ENCODE measurements at regions not wholly inside any gene's neighbourhood (a gene's known extent, or its start where the extent isn't known, plus 50 kb on each side); places are given as distances from the start of the nearest gene placed in this dataset.

- ATAC-seq (ENCODE audit: low read depth): no peak
- Histone ChIP-seq H3K4me3 (ENCODE audit: insufficient read depth, low read depth, low read length) (no peak overlapping the region), H3K27me3 (ENCODE audit: control insufficient read depth, insufficient read depth, low read length) (no peaks in the 10 kb centered on the region; the same call in 1 of the 2 replicates), H3K4me2 (ENCODE audit: low read depth, low read length) (no peak overlapping the region), H3K14ac (replicated peaks; ENCODE audit: low read depth, low read length) (no peak overlapping the region), H2BK20ac (ENCODE audit: low read depth, low read length) (no peak overlapping the region), H4K20me1 (ENCODE audit: insufficient read depth, low read length) (no peaks in the 10 kb centered on the region), H2AFZ (replicated peaks; ENCODE audit: low read length, poor library complexity) (no peak overlapping the region), H3K9me1 (ENCODE audit: insufficient read depth, low read length) (no peaks in the 10 kb centered on the region), H2AK9ac (replicated peaks; ENCODE audit: low read depth, low read length, poor library complexity) (no peak overlapping the region), H3K27ac (ENCODE audit: insufficient read depth, low read length) (no peak overlapping the region), H3K23ac (ENCODE audit: low read depth, low read length) (no peak overlapping the region), H4K5ac (ENCODE audit: low read depth, low read length) (no peak overlapping the region), H3K18ac (ENCODE audit: low read depth, low read length) (no peak overlapping the region), H2BK5ac (ENCODE audit: low read depth, low read length, poor library complexity, severe bottlenecking) (no peak overlapping the region), H4K91ac (ENCODE audit: insufficient read depth, low read depth, low read length) (no peak overlapping the region), H4K8ac (ENCODE audit: low read depth in 2 of 2, low read length in 2 of 2) (no peak overlapping the region), H2BK120ac (ENCODE audit: low read depth, low read length) (no peak overlapping the region), H3K4ac (ENCODE audit: low read depth, low read length) (no peak overlapping the region), H3K79me1 (ENCODE audit: low read depth in 1 of 2, low read length in 2 of 2) (no peaks in the 10 kb centered on the region), H3K56ac (ENCODE audit: extremely low read depth, insufficient read depth, low read length) (no peak overlapping the region), H3K4me1 (ENCODE audit: control insufficient read depth, insufficient read depth, low read length) (no peaks in the 10 kb centered on the region), H3K9ac (ENCODE audit: low read depth, low read length) (no peak overlapping the region), H2AK5ac (ENCODE audit: low read depth, low read length) (no peak overlapping the region), H3K9me3 (ENCODE audit: control insufficient read depth, insufficient read depth, low read length) (no peaks in the 10 kb centered on the region), H2BK15ac (ENCODE audit: low read depth, low read length) (no peak overlapping the region), H3K36me3 (ENCODE audit: control insufficient read depth, insufficient read depth, low read length) (no peaks in the 10 kb centered on the region)
- dilution Hi-C loops (cut with HindIII; ENCODE audit: low sequenced_read_pairs, unreplicated experiment) (no loop called here), intact Hi-C loops (cut with micrococcal nuclease) (no loop called here), in situ Hi-C loops (cut with MboI; ENCODE audit: low sequenced_read_pairs) (no loop called here)
- ChIA-PET CTCF (no interaction called here), POLR2A (ENCODE audit: unreplicated experiment) (no interaction called here)
- no TSS peak for BruUV-seq (replicated peaks)
- no peak for DNase-seq
- no CpG with 5 or more reads among the region's 2 CpGs for WGBS, 2 experiments (ENCODE audit: extremely low coverage in 2 of 2, insufficient read length in 1 of 2)
- TF ChIP-seq MAFK (IDR thresholded peaks at IDR 0.05; ENCODE audit: low read depth, low read length): peak; percentile 5; the same call in 1 of the 2 replicates
- no peak for TF ChIP-seq RCOR1 (IDR thresholded peaks at IDR 0.05; ENCODE audit: insufficient replicate concordance, low read length)
Observed at GRCh38 chr3:115375362-115375761, 228.3 kb upstream of the ZBTB20 start.
